Epidermal melanocyte (primary cell): ENCODE measurements at regions not wholly inside any gene's neighbourhood (a gene's known extent, or its start where the extent isn't known, plus 50 kb on each side); places are given as distances from the start of the nearest gene placed in this dataset.

Experiments
- DNase-seq: peaks from one replicate; pipeline ENCODE4 v3.0.0; 2011; ENCODE audit warnings: low spot score; ENCODE audit not compliant: insufficient read length

DNA sequence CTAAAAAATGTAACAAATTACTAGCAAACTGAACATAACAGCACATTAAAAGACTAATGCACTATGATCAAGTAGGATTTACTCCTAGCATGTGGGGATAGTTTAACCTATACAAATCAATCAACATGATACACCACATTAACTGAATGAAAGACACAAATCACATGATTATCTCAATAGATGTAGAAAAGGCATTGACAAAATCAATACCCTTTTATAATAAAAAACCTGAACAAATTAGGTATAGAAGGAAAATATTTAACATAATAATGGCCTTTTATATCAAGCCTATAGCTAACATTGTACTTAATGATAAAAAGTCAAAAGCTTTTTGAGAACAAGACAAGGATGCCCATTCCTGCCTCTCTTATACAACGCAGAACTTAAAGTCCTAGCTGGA, 540.0 kb downstream of the RERGL start:
- no peak for DNase-seq

DNA sequence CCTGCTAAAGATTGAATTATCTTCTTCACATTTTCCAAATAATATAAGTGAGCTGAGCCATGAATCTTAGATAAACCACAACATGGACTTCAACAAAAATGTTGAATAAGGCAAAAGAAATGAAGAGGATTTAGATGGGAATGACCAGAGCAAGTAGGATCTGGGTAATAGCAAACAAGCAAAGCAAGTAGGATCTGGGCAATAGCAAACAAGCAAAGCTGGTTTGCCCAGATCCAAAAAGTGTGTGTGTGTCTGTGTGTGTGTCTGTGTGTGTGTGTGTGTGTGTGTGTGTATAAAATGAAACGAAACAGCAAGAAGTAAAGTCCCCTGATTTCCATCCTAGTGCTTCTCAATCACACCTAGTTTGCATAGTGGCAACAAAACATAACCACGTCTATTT, 549.1 kb downstream of the RERGL start:
- DNase-seq: no peak

DNA sequence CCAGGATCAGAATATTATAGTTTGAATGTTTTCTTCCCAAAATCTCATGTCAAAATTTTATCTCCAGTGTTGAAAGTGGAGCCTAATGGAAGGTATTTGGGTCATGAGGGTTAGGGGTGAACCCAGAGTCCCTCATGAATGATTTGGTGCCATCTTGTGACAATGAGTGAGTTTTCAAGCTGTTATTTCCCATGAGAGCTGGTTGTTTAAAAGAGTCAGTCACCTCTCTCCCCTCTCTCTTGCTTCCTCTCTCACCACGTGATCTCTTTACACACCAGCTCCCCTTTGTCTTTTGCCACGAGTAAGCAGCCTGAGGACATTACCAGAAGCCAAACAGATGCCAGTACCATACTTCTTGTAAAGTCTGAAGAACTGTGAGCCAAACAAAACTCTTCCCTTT, 561.6 kb downstream of the RERGL start:
- DNase-seq: no peak

DNA sequence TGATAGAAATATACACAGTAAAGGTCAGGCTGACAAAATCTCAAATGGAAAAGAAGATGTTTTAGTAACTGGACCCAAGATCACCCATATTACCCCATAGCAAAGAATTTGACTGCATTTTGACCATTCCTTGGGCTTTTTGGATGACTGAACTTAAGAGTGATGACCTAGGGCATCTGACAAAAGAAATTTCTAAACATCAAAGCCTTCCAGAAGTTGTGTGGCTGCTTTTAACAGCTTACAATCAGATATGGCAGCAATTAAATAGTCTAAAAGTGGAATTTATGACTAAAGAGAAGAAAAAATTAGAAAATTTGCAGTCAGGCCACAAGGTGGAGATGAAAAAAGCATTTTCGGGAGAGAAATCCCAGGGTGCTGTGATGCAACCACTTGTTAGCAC, 563.0 kb downstream of the RERGL start:
- DNase-seq: no peak

DNA sequence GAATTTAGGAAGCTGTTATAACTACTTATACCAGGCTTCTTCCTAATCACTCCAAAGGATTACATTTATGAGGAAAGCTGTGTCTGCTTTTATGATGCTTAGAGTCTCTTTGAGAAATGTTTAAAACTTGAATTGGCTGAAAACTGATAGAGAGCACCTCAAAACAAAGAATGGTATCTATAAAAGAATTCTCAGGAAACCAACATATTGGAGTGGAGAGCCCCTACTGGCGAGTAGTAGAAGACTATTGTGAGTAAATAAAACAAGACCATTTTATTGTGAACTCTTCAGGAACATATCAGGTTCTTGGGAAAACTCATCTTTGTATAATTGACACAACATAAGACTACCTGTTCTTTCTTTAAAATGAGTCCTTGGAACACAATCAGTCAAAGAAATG, 578.6 kb downstream of the RERGL start:
- no peak for DNase-seq

DNA sequence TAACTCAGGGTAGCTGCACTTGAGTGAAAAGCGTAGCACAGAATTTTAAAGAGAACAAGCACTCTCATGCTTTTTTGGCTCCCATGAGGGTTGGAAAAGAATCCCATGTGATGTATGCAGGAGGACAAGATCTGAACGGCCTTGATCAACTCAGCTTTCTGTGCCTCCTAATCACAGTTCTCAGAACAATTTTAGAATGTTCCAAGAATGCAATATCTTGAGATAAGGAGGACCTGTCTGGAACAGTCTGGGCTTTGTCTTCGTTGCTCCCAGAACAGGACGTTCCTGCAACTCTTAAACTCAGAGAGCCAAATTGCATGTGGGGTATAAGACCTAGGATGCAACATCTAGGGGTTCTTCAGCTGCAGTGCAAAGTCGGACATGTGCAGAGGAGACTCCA, 582.7 kb downstream of the RERGL start:
- DNase-seq: no peak

DNA sequence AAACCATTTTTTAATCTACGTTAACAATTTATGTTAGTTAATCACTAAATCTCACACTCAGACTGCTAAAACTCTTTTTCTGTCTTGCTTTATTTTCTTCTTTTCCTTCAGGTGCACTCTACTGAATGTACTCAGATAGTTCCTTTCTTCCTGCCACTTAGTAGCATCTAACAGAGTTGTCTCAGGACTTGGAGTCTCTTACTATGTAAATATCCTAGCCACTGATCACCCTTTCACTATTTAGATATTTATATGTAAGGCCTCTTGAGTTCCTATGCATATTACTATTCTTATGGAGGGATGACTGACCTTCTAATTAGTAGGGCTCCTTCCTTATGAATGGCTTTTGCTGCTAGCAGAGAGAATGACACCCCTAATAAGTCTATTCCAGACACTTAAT, 586.3 kb downstream of the RERGL start:
- no peak for DNase-seq

DNA sequence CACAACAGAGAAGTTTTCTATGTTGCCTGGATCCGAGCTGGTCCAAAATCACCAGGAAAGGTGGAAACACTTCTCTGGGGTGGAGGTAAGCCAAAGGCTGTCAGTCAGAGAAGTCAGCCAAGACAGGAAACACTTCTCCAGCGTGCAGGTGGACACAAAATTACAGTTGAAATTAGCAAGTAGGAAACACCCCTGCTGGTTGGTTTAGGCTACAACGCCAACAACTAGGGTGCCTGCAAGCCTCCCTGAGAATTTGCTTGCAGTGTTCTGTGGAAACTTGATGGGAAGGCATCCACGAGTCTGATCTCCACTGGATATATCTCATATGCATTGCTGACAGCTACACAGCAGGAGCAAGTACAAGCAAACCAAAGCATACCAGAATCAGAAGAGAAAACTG, 600.5 kb downstream of the RERGL start:
- no peak for DNase-seq

DNA sequence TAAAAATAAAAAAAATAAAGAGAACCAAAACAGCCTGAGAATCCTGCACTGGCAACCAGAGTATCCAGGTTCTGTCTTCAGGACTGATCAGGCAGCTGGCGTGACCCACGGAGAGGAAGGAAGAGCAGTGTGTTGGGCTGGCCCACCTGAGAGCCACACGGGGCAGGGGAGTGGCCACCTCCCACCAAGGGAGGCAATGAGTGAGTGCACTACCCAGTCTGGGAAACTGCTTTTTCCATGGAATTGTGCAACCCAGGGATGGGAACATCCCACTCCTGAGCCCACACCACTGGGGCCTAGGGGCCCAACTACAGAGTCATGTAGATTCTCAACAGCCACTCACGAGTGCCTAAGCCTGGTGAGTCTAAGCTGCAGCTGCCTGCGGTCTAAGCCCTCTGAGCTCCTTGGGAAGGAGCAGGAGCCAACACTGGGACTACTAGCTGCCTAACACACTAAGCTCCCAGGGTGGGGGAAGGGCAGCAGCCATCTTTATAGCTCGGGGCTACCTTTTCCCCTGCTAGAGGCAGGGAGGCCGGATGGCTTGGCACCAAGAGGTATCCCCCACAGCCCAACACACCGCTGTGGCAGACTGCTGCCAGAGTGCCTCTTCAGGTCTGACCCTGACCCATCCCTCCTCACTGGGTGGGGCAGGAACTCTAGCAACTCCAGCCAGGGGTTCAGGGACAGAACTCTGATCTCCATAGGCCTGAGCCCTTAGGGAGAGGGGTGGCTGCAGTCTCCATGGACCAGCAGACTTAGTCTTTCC, 610.9 kb downstream of the RERGL start:
- no peak for DNase-seq

DNA sequence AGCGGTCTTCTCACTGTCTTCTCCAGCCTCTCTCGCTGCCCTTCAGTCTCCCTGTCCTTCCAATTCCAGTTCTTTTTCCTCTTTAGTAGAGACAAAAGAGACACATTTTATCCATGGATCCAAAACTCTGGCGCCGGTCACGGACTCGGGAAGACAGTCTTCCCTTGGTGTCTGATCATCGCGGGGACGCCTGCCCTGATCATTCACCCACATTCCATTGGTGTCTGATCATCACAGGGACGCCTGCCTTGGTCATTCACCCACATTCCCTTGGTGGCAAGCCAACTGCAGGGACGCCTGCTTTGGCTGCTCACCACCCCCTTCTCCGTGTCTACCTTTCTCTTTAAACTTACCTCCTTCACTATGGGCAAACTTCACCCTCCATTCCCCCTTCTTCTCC, 619.5 kb downstream of the RERGL start:
- no peak for DNase-seq

DNA sequence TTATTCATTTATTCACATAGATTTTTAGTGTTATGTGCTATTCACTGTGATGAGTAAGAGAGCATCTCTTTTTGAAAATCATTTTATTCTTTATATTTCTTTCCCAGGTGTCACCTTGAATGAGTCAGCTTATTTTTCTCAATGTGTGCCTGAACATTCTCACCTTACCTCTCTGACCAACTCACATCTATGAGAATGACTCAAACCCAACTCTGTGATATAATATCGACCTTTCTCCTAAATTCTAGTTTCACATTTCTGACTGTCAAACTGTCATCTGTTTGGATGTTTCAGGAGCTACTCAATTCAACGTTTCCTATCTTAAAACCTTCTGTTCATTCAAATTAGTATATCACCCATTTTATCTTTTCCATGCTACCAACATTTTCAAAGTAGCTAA, 630.8 kb downstream of the RERGL start:
- no peak for DNase-seq

DNA sequence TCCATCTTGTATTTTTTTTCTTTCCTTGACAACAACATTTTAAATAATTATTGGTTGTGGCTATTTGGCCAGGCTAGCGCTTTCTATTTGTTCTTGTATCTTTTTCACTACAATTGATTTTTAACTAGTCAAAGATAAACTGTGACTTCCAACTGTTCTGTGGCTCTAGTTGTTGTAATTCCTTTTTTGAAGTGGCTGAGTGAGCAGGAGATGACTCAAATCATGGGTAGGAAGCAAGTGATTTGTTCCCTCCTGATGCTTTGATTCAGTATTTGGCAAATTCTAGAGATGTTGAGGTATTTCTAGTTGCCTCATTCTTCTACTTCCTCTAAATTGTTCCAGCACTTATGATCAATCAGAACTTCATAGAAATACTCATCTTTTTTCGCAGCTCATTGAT, 633.5 kb downstream of the RERGL start:
- DNase-seq: no peak

DNA sequence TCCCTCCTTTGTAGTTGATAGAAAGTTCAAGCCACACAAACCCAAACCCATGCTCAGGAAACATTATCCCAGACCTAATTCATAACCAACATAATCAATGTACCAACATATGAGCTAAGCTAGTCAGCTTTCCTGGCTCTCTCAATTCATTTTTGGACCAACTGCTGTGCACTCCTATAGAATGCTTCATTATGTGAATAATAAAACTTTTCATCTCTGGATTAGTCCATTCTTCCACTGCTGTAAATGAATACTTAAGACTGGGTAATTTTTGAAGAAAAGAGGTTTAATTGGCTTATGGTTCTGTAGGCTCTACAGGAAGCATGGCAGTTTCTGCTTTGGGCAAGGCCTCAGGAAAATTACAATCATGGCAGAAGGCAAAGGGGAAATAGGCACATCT, 651.9 kb downstream of the RERGL start:
- no peak for DNase-seq

DNA sequence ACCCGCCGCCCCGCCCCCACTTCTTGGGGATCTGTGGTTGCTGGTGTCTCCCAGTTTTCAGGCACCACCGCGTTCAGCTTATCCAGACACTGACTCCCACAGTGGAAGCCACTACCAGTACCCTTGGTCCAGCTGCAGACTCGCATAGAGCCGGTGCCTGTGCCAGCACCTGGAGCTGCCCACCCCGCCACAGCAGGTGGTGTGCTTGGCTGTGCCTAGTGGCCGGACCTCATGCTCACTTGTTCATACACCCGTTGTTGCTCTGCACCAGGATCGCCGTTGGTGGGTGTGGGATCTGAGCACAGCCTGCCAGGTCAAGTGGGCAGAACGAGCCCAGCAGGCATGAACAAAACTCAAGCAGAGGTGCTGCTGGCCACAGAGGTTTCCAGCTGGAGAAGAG, 673.2 kb downstream of the RERGL start:
- no peak for DNase-seq

DNA sequence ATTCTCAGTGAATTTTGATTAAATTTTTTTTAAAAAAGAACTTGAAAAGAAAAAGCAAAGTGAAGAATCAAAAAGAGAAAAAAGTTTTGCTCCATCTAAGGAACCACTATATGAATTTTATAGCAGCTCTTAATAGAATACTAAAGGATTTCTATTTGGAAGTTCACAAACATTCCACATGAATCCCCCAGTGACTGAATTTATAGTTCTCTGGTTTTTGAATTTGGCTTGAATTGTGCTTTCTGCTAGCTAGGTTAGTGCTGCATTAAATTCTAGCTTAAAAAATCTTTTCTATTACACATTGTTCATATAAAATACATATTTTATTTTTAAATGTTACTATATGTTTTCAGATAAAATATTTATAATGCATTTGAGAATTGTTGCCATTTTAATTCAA, 675.4 kb downstream of the RERGL start:
- DNase-seq: no peak

DNA sequence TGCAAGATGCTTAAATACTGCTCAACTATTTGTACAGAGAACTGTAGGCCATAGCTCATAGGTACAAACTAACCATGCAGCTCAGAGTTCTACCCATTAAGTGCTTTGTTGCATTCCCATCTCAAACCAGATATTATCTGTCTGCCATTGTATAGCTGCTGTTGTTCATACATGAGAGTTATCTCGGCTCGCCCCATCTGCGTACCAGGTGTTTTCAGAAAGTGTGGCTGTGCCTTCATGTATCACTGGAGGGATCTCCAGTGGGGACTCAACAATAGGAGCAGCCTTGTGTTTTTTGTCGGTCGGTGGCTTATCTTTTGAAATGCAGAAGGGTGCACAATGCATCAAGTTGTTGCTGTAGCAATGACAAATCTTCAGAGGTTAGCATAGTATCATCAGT, 678.3 kb downstream of the RERGL start:
- no peak for DNase-seq

DNA sequence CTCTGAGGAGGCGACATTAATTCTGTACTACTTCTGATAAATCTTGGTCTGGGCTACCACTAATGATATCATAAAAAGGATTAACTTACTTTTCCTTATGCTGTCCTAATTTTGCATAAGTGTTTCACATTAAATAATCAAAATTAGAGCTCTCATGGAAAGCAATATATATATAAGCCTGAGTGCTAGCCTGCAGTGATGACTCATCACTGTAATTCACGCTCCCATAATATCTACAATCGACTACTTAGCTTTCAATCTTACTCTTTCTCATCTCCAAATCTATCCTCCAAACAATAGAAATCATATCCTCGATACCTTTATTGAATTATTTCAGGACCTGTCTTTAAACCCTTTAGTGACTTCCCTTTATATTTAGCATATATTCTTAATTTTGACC, 701.3 kb downstream of the RERGL start:
- DNase-seq: no peak

DNA sequence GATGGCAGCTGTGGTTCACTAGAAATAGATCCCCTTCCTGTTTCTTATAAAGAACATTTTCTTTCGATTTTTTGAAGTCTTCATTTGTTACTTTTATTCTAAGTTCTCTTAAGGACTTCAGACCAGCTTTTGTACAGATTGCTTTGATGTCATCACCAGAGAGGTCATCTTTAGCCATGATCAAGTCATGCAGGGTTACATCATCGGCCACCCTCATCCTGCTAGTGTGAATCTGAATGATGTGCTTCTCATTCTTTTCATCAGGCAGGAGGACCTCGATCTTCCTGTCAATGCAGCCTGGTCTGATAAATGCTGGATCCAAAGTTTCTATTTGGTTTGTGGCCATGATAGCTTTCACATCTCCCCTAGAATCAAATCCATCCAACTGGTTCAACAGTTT, 706.7 kb downstream of the RERGL start:
- no peak for DNase-seq

DNA sequence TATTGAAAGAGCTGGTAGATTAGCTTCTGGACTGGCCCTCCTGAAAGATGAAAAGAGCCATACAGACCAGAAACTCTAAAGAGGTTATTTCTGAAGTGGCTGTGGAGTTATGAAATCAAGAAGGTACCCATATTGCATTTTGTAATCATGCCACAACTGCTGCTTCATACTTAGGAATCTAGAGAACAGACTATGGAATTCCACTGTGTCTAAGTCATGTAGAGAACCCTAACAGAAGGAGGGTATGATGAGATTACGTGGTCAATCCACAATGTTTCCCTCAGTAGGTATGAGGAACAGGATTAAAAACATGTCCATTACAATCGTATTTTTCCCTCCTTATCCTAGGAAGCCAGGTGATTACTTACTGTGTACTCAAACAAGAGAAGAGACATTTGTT, 708.8 kb downstream of the RERGL start:
- DNase-seq: no peak

DNA sequence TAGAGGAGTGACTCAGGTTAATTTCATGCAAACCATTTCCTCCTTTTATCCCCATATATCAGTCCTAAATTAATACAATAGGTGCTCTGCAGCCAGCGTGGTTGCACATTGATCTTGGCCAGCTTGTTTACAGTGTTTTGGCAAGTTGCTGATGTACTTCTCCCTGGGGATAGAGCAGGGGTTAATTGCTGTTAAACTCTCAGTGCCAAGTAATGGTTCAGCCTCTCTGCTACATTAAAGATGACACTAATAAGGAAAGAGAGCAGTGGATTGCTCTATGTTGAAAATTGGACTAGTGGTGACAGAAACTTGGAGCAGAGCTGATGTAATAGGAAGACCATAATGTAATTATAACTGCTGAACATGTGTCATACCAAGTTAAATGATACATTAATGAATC, 717.5 kb downstream of the RERGL start:
- DNase-seq: no peak

DNA sequence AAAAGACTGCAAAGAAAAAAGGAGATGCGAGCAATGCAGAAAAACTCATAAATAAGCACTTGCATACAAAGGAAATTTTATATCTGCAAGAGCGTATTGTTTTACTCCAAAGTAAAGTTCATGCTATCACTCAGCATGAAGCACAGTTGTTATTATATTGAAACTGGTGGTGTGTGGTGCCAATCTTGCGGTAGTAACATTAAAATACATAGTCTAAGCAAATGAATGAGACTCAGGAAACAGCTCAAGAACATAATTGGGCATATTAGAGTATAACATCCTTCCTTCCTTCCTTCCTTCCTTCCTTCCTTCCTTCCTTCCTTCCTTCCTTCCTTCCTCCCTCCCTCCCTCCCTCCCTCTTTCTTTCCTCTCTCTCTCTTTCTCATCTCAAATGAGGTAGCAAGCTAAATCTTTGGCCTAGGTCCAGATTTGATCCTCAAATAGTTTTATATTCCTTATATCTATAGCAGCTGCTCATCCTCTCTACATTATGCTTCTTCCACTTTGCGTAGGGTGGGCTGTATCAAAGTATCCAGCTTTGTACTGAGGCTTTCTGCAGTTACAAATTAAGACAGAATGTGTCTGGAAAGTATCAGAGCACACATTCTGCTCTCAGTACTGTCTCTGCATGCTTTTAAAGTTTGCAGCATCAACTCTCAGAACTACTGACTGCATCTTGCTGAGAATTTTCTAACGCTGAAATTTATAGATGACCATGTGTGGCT, 718.3 kb downstream of the RERGL start:
- DNase-seq: no peak

DNA sequence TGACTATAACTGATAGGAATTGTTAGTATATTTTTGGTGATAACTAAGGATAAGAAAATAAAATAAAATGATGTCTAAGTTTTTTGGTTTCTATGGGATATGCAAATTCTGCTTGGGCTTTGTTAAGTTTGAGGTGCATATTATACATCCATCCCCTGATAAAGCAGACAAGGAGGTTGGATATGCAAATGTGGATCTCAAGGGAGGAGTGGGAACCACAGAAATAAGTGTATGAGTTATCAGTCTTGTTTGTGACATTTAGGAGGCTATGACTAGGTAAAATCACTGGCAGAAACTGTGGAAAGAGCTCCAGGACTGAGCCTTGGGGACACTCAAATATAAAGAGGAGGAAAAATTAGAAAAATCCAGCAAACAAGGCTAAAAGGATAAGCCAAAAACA, 719.4 kb downstream of the RERGL start:
- DNase-seq: no peak

DNA sequence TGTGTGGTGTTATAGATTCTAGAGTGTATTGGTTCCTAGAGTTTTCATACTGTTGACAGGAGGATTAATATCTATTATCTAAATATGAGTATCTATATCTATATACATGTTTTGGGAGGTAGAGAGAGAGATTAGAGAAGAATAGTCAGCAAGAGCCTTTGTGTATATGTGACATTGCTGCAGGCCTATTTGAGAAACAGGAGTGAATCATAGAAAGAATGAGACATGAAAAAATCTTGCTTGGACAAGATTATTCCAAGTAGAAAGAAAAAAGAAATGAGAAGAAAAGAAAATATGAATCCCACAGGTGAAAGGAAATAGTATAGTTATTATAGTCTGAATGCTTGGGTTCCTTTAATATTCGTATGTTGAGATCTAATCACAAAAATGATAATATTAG, 720.4 kb downstream of the RERGL start:
- DNase-seq: no peak
